Effector memory CD4-positive, alpha-beta T cell (primary cell): ENCODE measurements at regions not wholly inside any gene's neighbourhood (a gene's known extent, or its start where the extent isn't known, plus 50 kb on each side); places are given as distances from the start of the nearest gene placed in this dataset.
"Not testable (repeated sequence)": the region's sequence is repeated elsewhere in the genome, so short reads cannot be mapped to it uniquely, and the experiment has no call there.

Source experiments
- DNase-seq, 3 donors: peaks; one replicate each; pipeline ENCODE4 v3.0.0-alpha.2; 2020
- H3K27ac ChIP-seq: 2 replicates; pipeline ENCODE4 v1.7.0; 2013; ENCODE audit warnings: mild to moderate bottlenecking, low read length, moderate library complexity; ENCODE audit not compliant: insufficient read depth, poor library complexity, severe bottlenecking
- H3K27me3 ChIP-seq: replicated peaks from 2 replicates; pipeline ENCODE4 v1.7.0; 2013; ENCODE audit warnings: mild to moderate bottlenecking, low read length; ENCODE audit not compliant: insufficient read depth, control insufficient read depth, poor library complexity, severe bottlenecking
- H3K36me3 ChIP-seq: 2 replicates; pipeline ENCODE4 v1.7.0; 2013; ENCODE audit warnings: mild to moderate bottlenecking, low read length, moderate library complexity; ENCODE audit not compliant: control insufficient read depth, insufficient read depth
- H3K4me1 ChIP-seq: 2 replicates; pipeline ENCODE4 v1.7.0; 2013; ENCODE audit warnings: low read length, mild to moderate bottlenecking; ENCODE audit not compliant: control insufficient read depth, insufficient read depth, poor library complexity, severe bottlenecking
- H3K4me3 ChIP-seq: 2 replicates; pipeline ENCODE4 v1.7.0; 2013; ENCODE audit warnings: low read length, low read depth, mild to moderate bottlenecking; ENCODE audit not compliant: insufficient read depth, poor library complexity, severe bottlenecking
- H3K9me3 ChIP-seq: 2 replicates; pipeline ENCODE4 v1.7.0; 2013; ENCODE audit warnings: mild to moderate bottlenecking, low read length, moderate library complexity; ENCODE audit not compliant: control insufficient read depth

DNA sequence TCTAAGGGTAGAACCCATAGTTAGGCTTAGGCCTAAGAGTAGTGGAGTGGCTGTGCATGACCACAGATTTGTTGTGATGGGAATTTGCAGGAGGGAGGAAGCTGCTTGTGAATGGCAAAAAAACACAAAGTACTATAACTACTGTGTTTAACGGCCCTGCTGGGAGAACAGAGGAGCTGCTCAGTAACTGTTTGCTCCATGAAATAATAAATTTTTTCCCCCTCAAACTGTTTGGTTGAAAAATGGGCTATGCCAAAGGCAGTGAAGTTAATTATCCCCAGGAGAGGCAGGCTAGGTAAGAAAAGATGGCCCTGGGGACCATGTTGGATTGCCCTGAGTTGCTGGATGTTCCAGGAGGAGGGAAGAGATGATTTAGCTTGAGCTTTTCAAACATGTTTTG lies 216.1 kb upstream of the ADRA1D start:
- Histone ChIP-seq H3K4me1 (no peaks in the 10 kb centered on the region), H3K27ac (no peak overlapping the region), H3K4me3 (no peak overlapping the region), H3K36me3 (no peaks in the 10 kb centered on the region), H3K27me3 (peaks cover 5% of the 10 kb centered on the region), H3K9me3 (no peaks in the 10 kb centered on the region)
- no peak for DNase-seq

DNA sequence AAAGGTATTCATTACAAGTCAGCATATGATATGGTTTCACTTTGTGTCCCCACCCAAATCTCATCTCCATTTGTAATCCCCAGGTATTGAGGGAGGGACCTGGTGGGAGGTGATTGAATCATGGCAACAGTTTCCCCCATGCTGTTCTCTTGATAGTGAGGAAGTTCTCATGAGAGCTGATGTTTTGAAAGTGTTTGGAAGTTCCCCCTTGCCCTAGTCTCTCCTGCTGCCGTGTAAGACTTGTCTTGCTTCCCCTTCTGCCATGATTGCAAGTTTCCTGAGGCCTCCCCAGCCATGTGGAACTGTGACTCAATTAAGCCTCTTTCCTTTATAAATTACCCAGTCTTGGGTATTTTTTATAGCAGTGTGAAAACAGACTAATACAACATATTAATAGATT lies 213.7 kb upstream of the ADRA1D start:
- not testable (repeated sequence) for H3K4me1 ChIP-seq, DNase-seq, H3K27me3 ChIP-seq, H3K27ac ChIP-seq, H3K36me3 ChIP-seq, H3K4me3 ChIP-seq, H3K9me3 ChIP-seq

DNA sequence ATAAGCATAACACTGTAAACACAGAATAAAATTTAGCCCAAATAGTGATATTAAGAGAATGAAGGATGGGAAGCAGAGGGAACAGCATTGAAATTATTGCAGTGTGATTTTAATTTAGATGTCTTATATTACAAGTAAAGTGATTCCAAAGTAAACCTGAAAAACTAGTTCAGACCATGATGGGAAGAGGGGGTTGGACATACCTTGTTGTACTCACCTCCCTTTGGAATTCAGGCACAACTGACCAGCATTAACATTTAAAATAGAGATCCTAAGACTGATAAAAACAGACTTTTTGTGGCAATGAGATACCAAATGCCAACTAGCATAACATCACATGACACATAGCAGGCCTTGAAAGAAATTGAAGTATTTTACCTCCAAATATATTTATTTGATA lies 210.0 kb upstream of the ADRA1D start:
- Histone ChIP-seq H3K4me1 (no peaks in the 10 kb centered on the region), H3K27me3 (peaks cover 5% of the 10 kb centered on the region)

DNA sequence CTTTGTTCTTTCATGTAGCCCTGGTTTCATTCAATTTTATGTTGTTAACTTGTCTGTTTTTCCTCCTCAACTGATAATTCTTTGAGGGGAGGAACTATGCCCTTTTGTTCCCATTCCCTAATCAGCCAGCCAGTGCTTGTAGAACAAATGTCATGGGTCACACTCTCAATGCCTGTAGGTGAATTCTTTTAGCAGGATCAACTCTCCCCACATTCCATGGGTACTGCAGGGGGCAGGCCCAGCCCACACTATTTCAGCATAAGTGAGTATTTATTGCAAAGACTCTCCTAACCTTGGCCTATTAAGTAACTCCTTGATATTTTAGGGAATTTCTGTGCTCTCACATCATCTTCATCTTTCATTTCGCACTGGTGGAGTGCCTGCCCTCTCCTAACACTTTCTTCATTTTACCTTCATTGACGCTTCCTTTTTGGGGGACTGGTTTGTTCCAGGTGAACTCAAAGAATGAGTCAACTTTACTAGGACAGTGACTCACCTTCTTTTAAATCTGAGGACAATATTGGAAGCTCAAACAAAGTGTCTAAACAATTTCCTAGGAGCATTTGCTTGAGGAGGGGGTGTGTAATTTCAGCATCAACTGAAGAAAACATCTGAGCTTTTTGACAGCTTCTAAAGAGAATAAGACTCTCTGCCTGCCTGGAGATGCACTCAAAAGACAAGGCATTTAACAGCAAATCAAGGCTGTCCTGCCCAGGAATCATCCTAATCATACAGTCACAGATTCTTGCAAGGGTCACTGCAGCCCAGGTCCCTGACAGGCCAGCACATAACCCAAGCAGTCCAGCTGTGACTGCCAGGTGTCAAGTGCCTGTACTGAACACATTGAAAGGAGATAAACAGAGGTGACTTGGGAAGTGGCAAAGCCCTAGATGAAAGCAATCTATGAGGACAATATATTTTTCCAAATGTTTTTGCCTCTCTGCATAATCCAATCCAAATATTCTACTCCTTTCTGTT lies 208.8 kb upstream of the ADRA1D start:
- Histone ChIP-seq H3K9me3 (no peaks in the 10 kb centered on the region), H3K4me3 (no peak overlapping the region), H3K4me1 (no peaks in the 10 kb centered on the region), H3K36me3 (no peaks in the 10 kb centered on the region), H3K27me3 (no peaks in the 10 kb centered on the region), H3K27ac (no peak overlapping the region)
- DNase-seq: no peak

More for the DNA sequence above, 210.0 kb upstream of the ADRA1D start:
- H3K27ac ChIP-seq: no peak overlapping the region
- H3K4me3 ChIP-seq: no peak overlapping the region
- DNase-seq: no peak
- no peaks in the 10 kb centered on the region for H3K9me3 ChIP-seq
- no peaks in the 10 kb centered on the region for H3K36me3 ChIP-seq

DNA sequence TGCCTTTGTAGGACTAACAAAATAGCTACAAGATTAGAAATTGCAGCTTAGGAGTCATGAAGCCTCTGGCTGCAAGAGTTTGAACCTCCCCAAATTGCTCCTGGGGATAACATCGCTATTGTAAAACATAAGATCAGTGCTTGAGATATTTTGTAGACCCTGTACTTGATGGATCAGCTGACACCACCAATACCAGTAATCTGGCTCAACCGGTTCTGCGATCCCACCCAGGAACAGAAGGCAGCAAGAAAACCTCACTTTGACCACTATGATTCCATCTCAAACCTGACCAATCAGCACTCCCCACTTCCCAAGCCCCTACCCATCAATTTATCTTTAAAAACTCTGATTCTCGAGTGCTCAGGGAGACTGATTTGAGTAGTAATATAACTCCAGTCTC lies 206.9 kb upstream of the ADRA1D start:
- Histone ChIP-seq H3K36me3 (no peaks in the 10 kb centered on the region), H3K27me3 (no peaks in the 10 kb centered on the region), H3K4me1 (no peaks in the 10 kb centered on the region), H3K27ac (no peak overlapping the region), H3K9me3 (no peaks in the 10 kb centered on the region), H3K4me3 (no peak overlapping the region)
- DNase-seq: no peak

GRCh38 chr20:4455301-4455701 lies 206.2 kb upstream of the ADRA1D start:
- Histone ChIP-seq H3K4me1 (no peaks in the 10 kb centered on the region), H3K27ac (no peak overlapping the region), H3K9me3 (no peaks in the 10 kb centered on the region), H3K27me3 (no peaks in the 10 kb centered on the region), H3K36me3 (no peaks in the 10 kb centered on the region), H3K4me3 (no peak overlapping the region)
- DNase-seq: no peak

- Histone ChIP-seq H3K27ac (no peak overlapping the region), H3K4me1 (no peaks in the 10 kb centered on the region), H3K36me3 (no peaks in the 10 kb centered on the region), H3K27me3 (no peaks in the 10 kb centered on the region), H3K4me3 (no peak overlapping the region), H3K9me3 (no peaks in the 10 kb centered on the region)
- no peak for DNase-seq
Measured at GRCh38 chr20:4454111-4454510, 205.0 kb upstream of the ADRA1D start.

GRCh38 chr20:4453359-4453758 lies 204.3 kb upstream of the ADRA1D start:
- Histone ChIP-seq H3K36me3 (no peaks in the 10 kb centered on the region), H3K9me3 (no peaks in the 10 kb centered on the region), H3K4me3 (no peak overlapping the region), H3K27me3 (no peaks in the 10 kb centered on the region), H3K27ac (no peak overlapping the region), H3K4me1 (no peaks in the 10 kb centered on the region)
- no peak for DNase-seq

- no peaks in the 10 kb centered on the region for H3K36me3 ChIP-seq
- DNase-seq: no peak
- no peaks in the 10 kb centered on the region for H3K4me1 ChIP-seq
- no peak overlapping the region for H3K27ac ChIP-seq
- no peaks in the 10 kb centered on the region for H3K27me3 ChIP-seq
- H3K4me3 ChIP-seq: no peak overlapping the region
- H3K9me3 ChIP-seq: no peaks in the 10 kb centered on the region
Measured at GRCh38 chr20:4451487-4452081, 202.5 kb upstream of the ADRA1D start.

DNA sequence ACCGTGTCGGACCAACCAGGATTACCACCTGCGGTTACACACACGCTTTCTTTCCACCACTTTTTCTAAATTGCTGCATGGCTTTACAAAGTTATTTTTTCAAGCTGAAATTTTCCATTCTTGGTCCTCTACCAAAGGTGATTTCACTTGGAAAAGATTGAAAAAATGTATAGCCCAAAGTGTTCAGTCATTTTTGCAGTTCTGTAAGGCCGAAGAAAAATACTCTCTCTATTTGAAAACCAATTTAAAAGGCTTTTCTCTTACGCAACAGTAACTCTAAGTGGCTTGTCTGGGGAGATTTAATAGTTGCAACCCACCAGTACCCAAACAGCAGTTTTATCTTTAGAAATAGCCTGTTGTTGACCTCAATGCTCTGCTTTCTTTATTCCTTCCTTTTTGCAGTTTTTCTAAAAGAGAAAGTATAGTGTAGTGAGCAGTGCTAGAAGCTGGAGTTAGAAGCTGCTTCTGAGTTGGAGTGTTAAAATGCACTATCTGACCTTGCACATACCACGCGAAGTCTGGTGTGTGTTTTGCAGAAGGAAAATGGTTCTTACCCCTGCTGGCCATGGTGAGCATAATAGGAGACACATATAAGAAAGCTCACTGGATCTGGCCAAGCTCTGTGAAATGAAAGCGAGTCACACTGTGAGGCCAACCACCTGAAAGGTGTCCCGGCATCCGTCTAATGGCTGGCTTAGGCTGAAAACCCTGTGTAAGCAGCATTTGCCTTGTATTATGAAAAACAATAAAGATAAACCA lies 201.0 kb upstream of the ADRA1D start:
- H3K4me3 ChIP-seq: no peak overlapping the region
- H3K27ac ChIP-seq: no peak overlapping the region
- H3K9me3 ChIP-seq: no peaks in the 10 kb centered on the region
- DNase-seq: no peak
- H3K4me1 ChIP-seq: no peaks in the 10 kb centered on the region
- H3K27me3 ChIP-seq: no peaks in the 10 kb centered on the region
- no peaks in the 10 kb centered on the region for H3K36me3 ChIP-seq
